WTC11 (cell line): ENCODE measurements at regions not wholly inside any gene's neighbourhood (a gene's known extent, or its start where the extent isn't known, plus 50 kb on each side); places are given as distances from the start of the nearest gene placed in this dataset.
"Not testable (repeated sequence)": the region's sequence is repeated elsewhere in the genome, so short reads cannot be mapped to it uniquely, and the experiment has no call there.

ENCODE experiments used
- ATAC-seq: fragments of 200-7000 bp; cut with Tn5 transposase; 2 replicates; pipeline ENCODE4 v1.10.0; 2021; ENCODE audit warnings: mild to moderate bottlenecking, moderate library complexity
- CTCF ChIA-PET: fragments of 300-600 bp; sonication (Branson Sonifier 250); formaldehyde crosslinking; loops from one replicate; lab custom pipeline; 2021; ENCODE audit warnings: antibody characterized with exemption; lab: Charles Lee
- POLR2A ChIA-PET: fragments of 350-600 bp; sonication (Branson Sonifier 250); formaldehyde crosslinking; loops from one replicate; lab custom pipeline; 2021; ENCODE audit warnings: antibody characterized with exemption; lab: Charles Lee
- DNase-seq: peaks from one replicate; pipeline ENCODE4 v3.0.0; 2021; ENCODE audit warnings: low spot score
- H3K27ac Mint-ChIP-seq: 2 replicates; pipeline ENCODE4 v1.8.0; 2021; ENCODE audit warnings: mixed read lengths
- H3K27me3 Mint-ChIP-seq: 2 replicates; pipeline ENCODE4 v1.8.0; 2021; ENCODE audit warnings: low read depth, mild to moderate bottlenecking, moderate library complexity, mixed read lengths
- H3K36me3 Mint-ChIP-seq: 2 replicates; pipeline ENCODE4 v1.8.0; 2021; ENCODE audit warnings: mixed read lengths
- H3K4me1 Mint-ChIP-seq: 2 replicates; pipeline ENCODE4 v1.8.0; 2022; ENCODE audit warnings: mixed read lengths
- H3K4me3 Mint-ChIP-seq: 2 replicates; pipeline ENCODE4 v1.8.0; 2021; ENCODE audit warnings: mild to moderate bottlenecking, moderate library complexity, mixed read lengths
- H3K9me3 Mint-ChIP-seq: 2 replicates; pipeline ENCODE4 v1.8.0; 2021; ENCODE audit warnings: mixed read lengths
- ARID4B ChIP-seq: sonication (generic); formaldehyde crosslinking; IDR thresholded peaks from 2 replicates; pipeline ENCODE4 v1.8.0; 2023; ENCODE audit warnings: missing genetic modification reagents, mild to moderate bottlenecking, borderline replicate concordance
- CREB1 ChIP-seq: sonication (generic); formaldehyde crosslinking; IDR thresholded peaks from 2 replicates; pipeline ENCODE4 v1.8.0; 2023; ENCODE audit warnings: mild to moderate bottlenecking, missing genetic modification reagents
- ERG ChIP-seq: fragments of 250-450 bp; sonication (Bioruptor Pico); IDR thresholded peaks from 2 replicates; pipeline ENCODE4 v1.8.0; 2021; ENCODE audit warnings: mild to moderate bottlenecking
- FOXP1 ChIP-seq: sonication (generic); formaldehyde crosslinking; IDR thresholded peaks from 2 replicates; pipeline ENCODE4 v1.8.0; 2022; ENCODE audit warnings: missing genetic modification reagents, mild to moderate bottlenecking, moderate library complexity, borderline replicate concordance
- GRHL2 ChIP-seq: fragments of 250-450 bp; sonication (Bioruptor Pico); IDR thresholded peaks from 2 replicates; pipeline ENCODE4 v1.8.0; 2022; ENCODE audit warnings: mild to moderate bottlenecking, moderate library complexity; ENCODE audit not compliant: insufficient replicate concordance, severe bottlenecking
- JUN ChIP-seq: sonication (generic); formaldehyde crosslinking; IDR thresholded peaks from 2 replicates; pipeline ENCODE4 v1.8.0; 2023; ENCODE audit warnings: mild to moderate bottlenecking, missing genetic modification reagents
- MLX ChIP-seq: sonication (generic); formaldehyde crosslinking; IDR thresholded peaks from 2 replicates; pipeline ENCODE4 v1.8.1; 2023; ENCODE audit warnings: mild to moderate bottlenecking, missing genetic modification reagents, moderate library complexity
- NFATC4 ChIP-seq: fragments of 250-450 bp; sonication (Bioruptor Pico); IDR thresholded peaks from 2 replicates; pipeline ENCODE4 v1.9.0; 2021; ENCODE audit warnings: mild to moderate bottlenecking
- NR3C1 ChIP-seq: sonication (generic); formaldehyde crosslinking; conservative IDR thresholded peaks from 2 replicates; pipeline ENCODE4 v1.8.1; 2023; ENCODE audit warnings: low read depth, mild to moderate bottlenecking, missing genetic modification reagents
- PRDM15 ChIP-seq: sonication (generic); formaldehyde crosslinking; IDR thresholded peaks from 2 replicates; pipeline ENCODE4 v1.8.0; 2022; ENCODE audit warnings: missing genetic modification reagents
- SP1 ChIP-seq: sonication (generic); formaldehyde crosslinking; conservative IDR thresholded peaks from 2 replicates; pipeline ENCODE4 v1.8.1; 2022; ENCODE audit warnings: missing genetic modification reagents
- ZBTB21 ChIP-seq: sonication (generic); formaldehyde crosslinking; IDR thresholded peaks from 2 replicates; pipeline ENCODE4 v1.8.1; 2023; ENCODE audit warnings: mild to moderate bottlenecking, missing genetic modification reagents, borderline replicate concordance
- ZBTB43 ChIP-seq: sonication (generic); formaldehyde crosslinking; IDR thresholded peaks from 2 replicates; pipeline ENCODE4 v1.8.1; 2023; ENCODE audit warnings: mild to moderate bottlenecking, missing genetic modification reagents
- ZNF219 ChIP-seq: sonication (generic); formaldehyde crosslinking; IDR thresholded peaks from 2 replicates; pipeline ENCODE4 v1.8.0; 2023; ENCODE audit warnings: missing genetic modification reagents, mild to moderate bottlenecking, borderline replicate concordance
- TF ChIP-seq, protein P1 (sequence below): sonication (generic); formaldehyde crosslinking; conservative IDR thresholded peaks from 2 replicates; pipeline ENCODE4 v1.8.1; 2023; ENCODE audit warnings: mild to moderate bottlenecking, low read depth, missing genetic modification reagents, moderate library complexity

GRCh38 chr9:78172610-78173009, 63.3 kb upstream of the CEP78 start:
- H3K4me1 Mint-ChIP-seq, H3K4me3 Mint-ChIP-seq, ATAC-seq, POLR2A ChIA-PET, H3K27ac Mint-ChIP-seq, H3K27me3 Mint-ChIP-seq, DNase-seq, CTCF ChIA-PET: not testable (repeated sequence)
- Mint-ChIP-seq H3K36me3 (peaks cover 28% of the 10 kb centered on the region), H3K9me3 (peaks cover 39% of the 10 kb centered on the region)

DNA sequence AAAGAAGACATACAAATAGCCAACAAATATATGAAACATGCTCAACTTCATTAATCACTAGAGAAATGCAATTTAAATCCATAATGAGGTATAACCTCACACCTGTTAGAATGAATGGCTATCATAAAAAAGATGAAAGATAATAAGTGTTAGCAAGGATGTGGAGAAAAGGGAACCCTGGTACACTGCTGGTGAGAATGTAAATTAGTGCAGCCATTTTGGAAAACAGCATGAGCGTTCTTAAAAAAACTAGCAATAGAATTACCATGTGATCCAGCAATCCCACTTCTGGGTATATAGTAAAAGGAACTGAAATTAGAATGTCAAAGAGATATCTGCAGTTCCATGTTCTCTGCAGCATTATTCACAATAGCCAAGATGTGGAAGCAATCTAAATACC, 64.2 kb upstream of the CEP78 start:
- DNase-seq, result no peak
- Mint-ChIP-seq H3K27me3 (peaks cover 3% of the 10 kb centered on the region), H3K4me1 (no peaks in the 10 kb centered on the region), H3K9me3 (peaks cover 39% of the 10 kb centered on the region), H3K27ac (no peak overlapping the region), H3K4me3 (no peak overlapping the region), H3K36me3 (peaks cover 28% of the 10 kb centered on the region)
- ChIA-PET CTCF (no interaction called here), POLR2A (no interaction called here)
- no peak for ATAC-seq
- no peak for TF ChIP-seq ZBTB21 (CRISPR knock-in tag)
- no peak for TF ChIP-seq FOXP1 (CRISPR knock-in tag)
- no peak for TF ChIP-seq PRDM15 (CRISPR knock-in tag)

- Mint-ChIP-seq H3K4me3 (no peak overlapping the region), H3K4me1 (no peaks in the 10 kb centered on the region), H3K27me3 (peaks cover 3% of the 10 kb centered on the region), H3K9me3 (peaks cover 41% of the 10 kb centered on the region), H3K36me3 (peaks cover 26% of the 10 kb centered on the region), H3K27ac (no peak overlapping the region)
- POLR2A ChIA-PET, result no interaction called here
- ATAC-seq, result no peak
- CTCF ChIA-PET, result no interaction called here
- DNase-seq, result no peak
- TF ChIP-seq SP1 (no peak), MLX (CRISPR knock-in tag) (no peak), ARID4B (CRISPR knock-in tag) (no peak), JUN (CRISPR knock-in tag) (no peak), NFATC4 (no peak), GRHL2 (CRISPR knock-in tag) (no peak), CREB1 (CRISPR knock-in tag) (no peak)
Measured at GRCh38 chr9:78169125-78169524, 66.8 kb upstream of the CEP78 start.

DNA sequence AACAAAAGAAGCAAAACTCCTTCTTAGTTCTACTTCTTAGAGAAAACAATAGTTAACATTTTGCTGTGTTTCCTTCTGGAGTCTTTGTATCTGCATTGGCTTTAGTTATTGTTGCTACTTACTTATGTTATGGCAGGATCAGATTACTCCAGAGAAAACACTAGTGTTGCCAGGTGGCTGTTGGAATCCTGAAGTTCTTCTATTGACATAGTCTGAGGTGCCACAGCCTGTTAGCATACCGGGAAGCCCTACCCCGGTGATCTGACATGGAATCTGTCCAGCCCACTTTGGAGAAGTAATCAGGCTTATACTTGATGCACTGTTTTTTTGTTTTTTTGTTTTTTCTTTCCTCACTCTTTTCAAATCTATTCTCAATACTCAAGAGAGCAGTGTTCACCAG, 68.5 kb upstream of the CEP78 start:
- Mint-ChIP-seq H3K4me3 (no peak overlapping the region), H3K9me3 (peaks cover 37% of the 10 kb centered on the region), H3K27me3 (no peaks in the 10 kb centered on the region; the same call in 1 of the 2 replicates), H3K36me3 (peaks cover 23% of the 10 kb centered on the region), H3K4me1 (no peaks in the 10 kb centered on the region), H3K27ac (no peak overlapping the region)
- no peak for ATAC-seq
- POLR2A ChIA-PET, result no interaction called here
- no peak for DNase-seq
- CTCF ChIA-PET, result no interaction called here
- TF ChIP-seq, protein P1, sequence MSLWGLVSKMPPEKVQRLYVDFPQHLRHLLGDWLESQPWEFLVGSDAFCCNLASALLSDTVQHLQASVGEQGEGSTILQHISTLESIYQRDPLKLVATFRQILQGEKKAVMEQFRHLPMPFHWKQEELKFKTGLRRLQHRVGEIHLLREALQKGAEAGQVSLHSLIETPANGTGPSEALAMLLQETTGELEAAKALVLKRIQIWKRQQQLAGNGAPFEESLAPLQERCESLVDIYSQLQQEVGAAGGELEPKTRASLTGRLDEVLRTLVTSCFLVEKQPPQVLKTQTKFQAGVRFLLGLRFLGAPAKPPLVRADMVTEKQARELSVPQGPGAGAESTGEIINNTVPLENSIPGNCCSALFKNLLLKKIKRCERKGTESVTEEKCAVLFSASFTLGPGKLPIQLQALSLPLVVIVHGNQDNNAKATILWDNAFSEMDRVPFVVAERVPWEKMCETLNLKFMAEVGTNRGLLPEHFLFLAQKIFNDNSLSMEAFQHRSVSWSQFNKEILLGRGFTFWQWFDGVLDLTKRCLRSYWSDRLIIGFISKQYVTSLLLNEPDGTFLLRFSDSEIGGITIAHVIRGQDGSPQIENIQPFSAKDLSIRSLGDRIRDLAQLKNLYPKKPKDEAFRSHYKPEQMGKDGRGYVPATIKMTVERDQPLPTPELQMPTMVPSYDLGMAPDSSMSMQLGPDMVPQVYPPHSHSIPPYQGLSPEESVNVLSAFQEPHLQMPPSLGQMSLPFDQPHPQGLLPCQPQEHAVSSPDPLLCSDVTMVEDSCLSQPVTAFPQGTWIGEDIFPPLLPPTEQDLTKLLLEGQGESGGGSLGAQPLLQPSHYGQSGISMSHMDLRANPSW (CRISPR knock-in tag), result no peak
- TF ChIP-seq NR3C1 (CRISPR knock-in tag), result no peak
- TF ChIP-seq ERG (CRISPR knock-in tag), result no peak
- no peak for TF ChIP-seq ZBTB43 (CRISPR knock-in tag)
- TF ChIP-seq ZNF219 (CRISPR knock-in tag), result no peak
